ENCODE measurements at regions not wholly inside any gene's neighbourhood (a gene's known extent, or its start where the extent isn't known, plus 50 kb on each side); places are given as distances from the start of the nearest gene placed in this dataset.
"Not testable (repeated sequence)": the region's sequence is repeated elsewhere in the genome, so short reads cannot be mapped to it uniquely, and the experiment has no call there.

DNA sequence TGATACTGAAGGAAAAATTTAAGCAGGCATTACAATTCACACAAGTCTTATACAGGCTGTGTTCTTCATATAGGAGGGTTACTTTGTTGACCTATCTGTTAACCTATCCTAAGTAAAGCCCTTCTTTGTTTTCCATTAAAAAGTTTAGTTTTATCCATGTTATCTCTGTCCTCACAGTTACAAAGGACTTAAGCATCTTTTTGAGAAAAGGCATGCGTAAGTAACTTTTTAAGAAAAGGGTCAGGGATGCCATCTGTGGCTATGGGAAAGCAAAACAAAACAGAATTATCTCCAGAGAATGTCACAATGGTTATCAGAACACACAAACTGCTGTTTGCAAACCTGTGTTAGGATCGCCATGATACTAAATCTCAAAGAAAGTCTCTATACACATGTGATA is 295.8 kb upstream of the MTPN start:
- no peaks in the 10 kb centered on the region for H4K20me1 ChIP-seq (ENCODE audit: insufficient read depth)
- ChIA-PET CTCF (no interaction called here), POLR2A (ENCODE audit: unreplicated experiment) (no interaction called here)
- intact Hi-C loops (cut with micrococcal nuclease; ENCODE audit: unreplicated experiment) = no loop called here
- no peaks in the 10 kb centered on the region for H3K27me3 ChIP-seq (ENCODE audit: insufficient read depth, low read depth)
- H3K36me3 ChIP-seq (ENCODE audit: low read depth) = no peaks in the 10 kb centered on the region
- no peaks in the 10 kb centered on the region for H3K4me1 ChIP-seq (replicated peaks; ENCODE audit: insufficient read depth)
- H3K79me2 ChIP-seq (ENCODE audit: low read depth) = no peaks in the 10 kb centered on the region
- no peaks in the 10 kb centered on the region for H3K9me2 ChIP-seq (ENCODE audit: insufficient read depth)
- H3K27ac ChIP-seq = no peak overlapping the region
- no peaks in the 10 kb centered on the region for H3F3A ChIP-seq (ENCODE audit: insufficient read depth, low read depth)
- BruUV-seq (replicated peaks) = no TSS peak
- no peak for TF ChIP-seq CTCF (conservative IDR thresholded peaks at IDR 0.05)
- TF ChIP-seq EZH2 (IDR thresholded peaks at IDR 0.05; ENCODE audit: low read depth) = no peak
- DNase-seq = no peak
- H3K9me3 ChIP-seq (ENCODE audit: insufficient read depth, low read depth) = no peaks in the 10 kb centered on the region
- no peak overlapping the region for H3K4me2 ChIP-seq
- H3K4me3 ChIP-seq = no peak overlapping the region
- no peak overlapping the region for H2AFZ ChIP-seq

DNA sequence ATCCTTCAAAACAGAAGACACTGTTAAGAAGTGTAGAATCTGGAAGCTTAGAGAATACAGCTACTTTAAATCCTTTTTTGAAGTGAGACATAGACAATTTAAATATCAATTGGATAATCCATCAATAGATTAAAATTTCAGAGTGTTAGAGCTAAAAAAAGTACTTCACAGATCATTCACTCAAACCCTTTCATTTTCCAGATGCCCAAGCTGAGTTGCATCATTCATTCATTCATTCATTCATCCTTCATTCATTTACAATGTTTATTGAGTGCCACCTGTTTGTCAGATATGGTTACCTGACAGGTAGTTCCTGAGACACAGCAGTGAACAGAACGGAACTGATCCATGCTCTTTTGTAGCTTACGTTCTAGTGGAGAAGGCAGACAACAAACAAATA is 290.7 kb upstream of the MTPN start:
- POLR2A ChIA-PET (ENCODE audit: unreplicated experiment) = no interaction called here
- H3K9me2 ChIP-seq (ENCODE audit: insufficient read depth) = no peaks in the 10 kb centered on the region
- H3K27me3 ChIP-seq (ENCODE audit: insufficient read depth, low read depth) = no peaks in the 10 kb centered on the region
- H3K27ac ChIP-seq = no peak overlapping the region
- CTCF ChIA-PET = no interaction called here
- H3K9me3 ChIP-seq (ENCODE audit: insufficient read depth, low read depth) = no peaks in the 10 kb centered on the region
- no peaks in the 10 kb centered on the region for H3K4me1 ChIP-seq (replicated peaks; ENCODE audit: insufficient read depth)
- TF ChIP-seq EZH2 (IDR thresholded peaks at IDR 0.05; ENCODE audit: low read depth) = no peak
- no peak for TF ChIP-seq CTCF (conservative IDR thresholded peaks at IDR 0.05)
- H3K36me3 ChIP-seq (ENCODE audit: low read depth) = no peaks in the 10 kb centered on the region
- H3K79me2 ChIP-seq (ENCODE audit: low read depth) = no peaks in the 10 kb centered on the region
- H2AFZ ChIP-seq = no peak overlapping the region
- no peaks in the 10 kb centered on the region for H3F3A ChIP-seq (ENCODE audit: insufficient read depth, low read depth)
- intact Hi-C loops (cut with micrococcal nuclease; ENCODE audit: unreplicated experiment) = no loop called here
- H3K4me2 ChIP-seq = no peak overlapping the region
- no TSS peak for BruUV-seq (replicated peaks)
- no peak for DNase-seq
- H3K4me3 ChIP-seq = no peak overlapping the region
- H4K20me1 ChIP-seq (ENCODE audit: insufficient read depth) = no peaks in the 10 kb centered on the region

DNA sequence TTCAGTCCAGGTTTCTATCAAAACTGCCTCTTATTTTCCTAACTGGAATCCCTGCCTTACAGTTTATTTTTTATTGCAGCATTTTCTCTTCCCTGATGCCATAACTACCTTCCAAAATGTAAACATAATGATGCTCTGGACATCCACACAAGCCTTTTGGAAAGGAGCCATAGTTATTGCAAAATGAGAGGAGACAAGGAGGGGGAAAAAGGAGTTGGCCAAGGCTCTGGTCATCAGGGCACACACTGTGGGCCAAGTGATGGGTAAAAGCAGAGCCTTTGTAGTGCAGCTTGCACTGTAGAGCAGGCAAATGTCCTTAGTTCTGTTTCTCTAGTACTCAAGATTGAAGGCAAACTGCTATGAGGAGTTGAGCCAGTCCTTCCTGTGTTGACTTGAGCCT is 289.3 kb upstream of the MTPN start:
- ChIA-PET CTCF (no interaction called here), POLR2A (ENCODE audit: unreplicated experiment) (no interaction called here)
- no peaks in the 10 kb centered on the region for H3K9me2 ChIP-seq (ENCODE audit: insufficient read depth)
- H3K27ac ChIP-seq = no peak overlapping the region
- H2AFZ ChIP-seq = no peak overlapping the region
- DNase-seq = no peak
- BruUV-seq (replicated peaks) = no TSS peak
- no peak overlapping the region for H3K4me2 ChIP-seq
- no peaks in the 10 kb centered on the region for H3K4me1 ChIP-seq (replicated peaks; ENCODE audit: insufficient read depth)
- no peak overlapping the region for H3K4me3 ChIP-seq
- TF ChIP-seq CTCF (conservative IDR thresholded peaks at IDR 0.05) (no peak), EZH2 (IDR thresholded peaks at IDR 0.05; ENCODE audit: low read depth) (no peak)
- no peaks in the 10 kb centered on the region for H4K20me1 ChIP-seq (ENCODE audit: insufficient read depth)
- H3K36me3 ChIP-seq (ENCODE audit: low read depth) = no peaks in the 10 kb centered on the region
- H3K79me2 ChIP-seq (ENCODE audit: low read depth) = no peaks in the 10 kb centered on the region
- no peaks in the 10 kb centered on the region for H3F3A ChIP-seq (ENCODE audit: insufficient read depth, low read depth)
- H3K27me3 ChIP-seq (ENCODE audit: insufficient read depth, low read depth) = no peaks in the 10 kb centered on the region
- no peaks in the 10 kb centered on the region for H3K9me3 ChIP-seq (ENCODE audit: insufficient read depth, low read depth)
- intact Hi-C loops (cut with micrococcal nuclease; ENCODE audit: unreplicated experiment) = no loop called here

GRCh38 chr7:136264304-136264703 is 287.1 kb upstream of the MTPN start:
- H4K20me1 ChIP-seq (ENCODE audit: insufficient read depth); H3K27ac ChIP-seq; H3K4me2 ChIP-seq; H3F3A ChIP-seq (ENCODE audit: insufficient read depth, low read depth); H2AFZ ChIP-seq; H3K4me3 ChIP-seq; CTCF ChIA-PET; H3K27me3 ChIP-seq (ENCODE audit: insufficient read depth, low read depth); H3K4me1 ChIP-seq (replicated peaks; ENCODE audit: insufficient read depth); intact Hi-C loops (cut with micrococcal nuclease; ENCODE audit: unreplicated experiment); H3K9me2 ChIP-seq (ENCODE audit: insufficient read depth); POLR2A ChIA-PET (ENCODE audit: unreplicated experiment); H3K36me3 ChIP-seq (ENCODE audit: low read depth); DNase-seq; BruUV-seq (replicated peaks); H3K9me3 ChIP-seq (ENCODE audit: insufficient read depth, low read depth); H3K79me2 ChIP-seq (ENCODE audit: low read depth): not testable (repeated sequence)

DNA sequence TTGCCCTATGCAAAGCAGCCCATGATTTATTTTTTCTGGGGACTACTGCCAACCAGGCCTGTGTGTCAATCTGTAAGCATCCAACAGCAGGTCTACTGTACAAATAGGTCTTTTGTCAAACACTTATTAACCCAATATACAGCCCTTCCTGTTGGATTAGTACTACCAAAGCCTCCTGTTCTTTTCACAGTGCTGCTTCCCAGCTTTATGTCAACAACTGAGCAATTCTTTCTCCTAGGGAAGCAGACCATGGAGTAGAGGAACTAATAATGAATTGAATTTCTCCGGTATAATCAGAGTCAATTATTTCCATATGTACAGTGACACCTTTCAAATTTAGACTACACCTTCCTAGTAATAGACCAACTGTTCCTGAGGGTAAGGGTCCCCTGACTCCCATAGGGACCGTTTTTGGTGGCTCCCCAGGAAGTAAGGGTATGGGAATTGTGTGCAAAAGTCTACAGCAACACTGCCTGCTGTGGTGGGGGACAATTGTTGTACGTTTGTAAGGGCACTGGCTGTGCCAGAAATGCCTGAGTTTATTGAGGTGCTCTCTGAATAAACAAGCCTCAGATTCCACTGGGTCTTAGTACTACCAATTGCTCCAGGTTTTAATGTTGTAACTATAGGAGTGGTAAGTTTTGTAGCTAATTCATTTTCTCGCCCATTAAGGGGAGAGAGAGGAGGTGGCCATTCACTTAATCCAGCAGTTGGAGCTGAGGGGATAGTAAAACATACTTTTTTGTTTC is 286.1 kb upstream of the MTPN start:
- H3K9me2 ChIP-seq (ENCODE audit: insufficient read depth); H3F3A ChIP-seq (ENCODE audit: insufficient read depth, low read depth); H3K79me2 ChIP-seq (ENCODE audit: low read depth); POLR2A ChIA-PET (ENCODE audit: unreplicated experiment); H4K20me1 ChIP-seq (ENCODE audit: insufficient read depth); H3K36me3 ChIP-seq (ENCODE audit: low read depth); H2AFZ ChIP-seq; H3K4me1 ChIP-seq (replicated peaks; ENCODE audit: insufficient read depth); intact Hi-C loops (cut with micrococcal nuclease; ENCODE audit: unreplicated experiment); H3K4me3 ChIP-seq; H3K27ac ChIP-seq; CTCF ChIA-PET; H3K27me3 ChIP-seq (ENCODE audit: insufficient read depth, low read depth); BruUV-seq (replicated peaks); DNase-seq; H3K9me3 ChIP-seq (ENCODE audit: insufficient read depth, low read depth); H3K4me2 ChIP-seq: not testable (repeated sequence)

Measured in PC-9 (cell line).